HG02610 (cell line): ENCODE measurements at regions not wholly inside any gene's neighbourhood (a gene's known extent, or its start where the extent isn't known, plus 50 kb on each side); places are given as distances from the start of the nearest gene placed in this dataset.

ENCODE experiments used
- ATAC-seq: cut with Tn5 transposase; IDR thresholded peaks from one replicate; pipeline ENCODE4 v1.9.1; 2021; ENCODE audit warnings: mild to moderate bottlenecking, moderate library complexity; ENCODE audit not compliant: unreplicated experiment

GRCh38 chr18:38886861-38887670 is 1321.5 kb upstream of the CELF4 start:
- no peak for ATAC-seq

GRCh38 chr18:38886235-38886634 is 1320.6 kb upstream of the CELF4 start:
- ATAC-seq: no peak

GRCh38 chr18:38884050-38884449 is 1318.5 kb upstream of the CELF4 start:
- no peak for ATAC-seq

DNA sequence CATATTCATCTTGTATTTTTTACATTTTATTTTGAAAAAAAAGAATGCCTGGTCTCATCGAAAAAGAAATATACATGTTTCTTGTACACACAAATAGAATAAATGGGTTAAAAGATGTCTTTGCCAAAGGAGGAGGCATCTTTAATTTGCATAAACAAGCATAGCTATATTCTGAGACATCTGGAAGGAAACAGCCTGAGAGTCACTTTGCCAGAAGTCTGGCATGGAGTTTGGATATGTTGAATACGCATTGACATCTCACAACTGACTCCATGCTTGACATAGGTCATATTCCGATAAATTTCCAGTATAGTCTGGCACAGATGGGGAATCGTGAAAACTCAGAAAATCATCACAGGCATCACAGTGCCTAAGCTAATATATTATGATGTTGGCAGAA is 1317.5 kb upstream of the CELF4 start:
- no peak for ATAC-seq

- ATAC-seq: no peak
These were observed 1314.3 kb upstream of the CELF4 start for GRCh38 chr18:38879871-38880270.

GRCh38 chr18:38872342-38872741 is 1306.7 kb upstream of the CELF4 start:
- ATAC-seq: no peak

GRCh38 chr18:38868757-38869156 is 1303.2 kb upstream of the CELF4 start:
- no peak for ATAC-seq

- ATAC-seq: no peak
These were observed 1302.1 kb upstream of the CELF4 start for GRCh38 chr18:38867680-38868079.

DNA sequence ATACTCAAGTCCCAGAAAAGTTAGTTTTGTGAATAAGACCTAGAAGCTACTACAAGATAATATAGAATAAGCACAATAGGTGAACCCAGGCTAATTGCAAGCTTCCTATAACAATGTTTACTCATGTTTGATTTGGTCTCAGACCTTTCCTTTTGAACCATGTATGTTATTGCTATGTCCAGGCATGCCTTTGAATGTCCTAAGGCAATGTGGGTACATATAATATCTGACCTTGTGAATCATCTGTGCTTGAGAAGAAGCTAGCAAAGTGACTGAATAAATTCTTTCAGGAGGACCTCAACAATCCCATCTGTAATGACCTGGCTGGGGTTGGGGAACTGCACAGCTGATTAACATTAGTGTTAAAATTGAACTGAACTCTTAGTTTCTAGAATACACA is 1285.9 kb upstream of the CELF4 start:
- no peak for ATAC-seq

DNA sequence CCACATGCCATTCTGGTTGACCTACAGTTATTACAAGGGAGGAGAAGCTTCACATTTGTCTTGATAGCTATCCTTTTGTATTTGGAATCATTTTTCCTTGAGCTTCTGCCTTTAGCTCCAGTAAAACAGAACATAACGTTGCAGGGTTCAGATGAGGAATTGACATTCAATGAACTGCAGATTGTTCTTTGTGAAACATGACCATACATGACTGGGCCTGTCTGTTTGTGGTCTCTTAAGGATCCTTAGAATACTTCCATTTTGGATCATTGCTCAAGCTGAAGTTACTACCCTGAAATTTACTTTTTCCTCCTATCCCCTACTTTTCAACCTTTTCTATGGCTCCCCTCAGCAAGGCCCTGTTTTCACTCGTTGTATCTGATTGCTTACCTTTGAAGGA is 1281.7 kb upstream of the CELF4 start:
- no peak for ATAC-seq

DNA sequence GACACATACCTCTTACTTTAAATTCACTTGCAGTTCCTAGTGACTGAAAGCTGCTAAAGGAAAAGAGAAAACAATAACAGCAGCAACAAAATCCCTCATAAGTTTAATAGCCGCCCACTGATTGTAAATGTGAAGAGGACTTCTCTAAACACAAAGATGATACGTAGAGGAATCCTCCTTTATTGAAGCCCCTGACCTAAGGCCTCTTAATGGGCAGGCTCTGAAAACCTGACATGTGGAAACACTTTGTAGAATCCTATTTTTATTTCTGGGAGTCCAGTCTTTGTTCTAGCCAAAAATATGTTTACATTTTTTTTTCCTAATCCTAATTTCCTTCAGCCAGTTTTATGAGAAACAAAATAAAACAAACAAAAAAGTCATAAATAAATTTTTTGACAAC is 1277.7 kb upstream of the CELF4 start:
- ATAC-seq: no peak

DNA sequence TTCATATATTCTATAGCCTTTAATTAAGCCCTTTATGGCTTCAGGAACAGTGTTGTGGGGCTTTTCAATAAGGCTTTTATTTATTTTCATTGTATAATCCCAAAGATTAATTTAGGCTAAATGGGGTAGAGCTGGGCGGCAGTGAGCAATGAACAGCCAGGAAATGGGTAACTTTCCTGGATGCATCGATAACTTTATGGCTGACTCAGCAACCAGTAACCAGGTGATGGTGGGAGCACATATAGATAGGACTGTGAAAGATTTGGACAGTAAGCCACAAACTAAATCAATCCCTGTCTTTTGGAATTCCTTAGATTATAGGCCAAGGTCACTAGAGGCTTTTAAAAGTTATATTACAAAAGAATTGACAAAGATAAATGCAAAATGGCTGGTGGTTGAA is 1260.6 kb upstream of the CELF4 start:
- no peak for ATAC-seq

DNA sequence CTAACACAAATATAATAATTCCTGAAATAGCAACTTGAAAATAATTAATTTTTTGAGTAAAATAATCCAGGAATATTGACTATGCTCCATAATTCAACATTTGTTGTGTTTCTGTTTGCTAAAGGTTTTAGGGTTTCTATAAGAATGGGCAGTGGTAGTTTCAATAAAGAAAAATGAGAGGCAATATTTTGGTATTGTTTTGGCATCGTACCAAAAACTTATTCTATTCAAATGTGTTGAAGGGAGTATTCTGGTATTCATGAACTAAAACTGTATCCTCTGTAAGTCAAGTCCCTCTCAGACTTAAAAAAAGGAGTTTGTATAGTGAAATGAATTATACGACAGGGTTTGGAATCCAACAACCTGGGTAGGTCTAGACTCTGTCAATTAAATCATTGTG is 1245.6 kb upstream of the CELF4 start:
- ATAC-seq: no peak

DNA sequence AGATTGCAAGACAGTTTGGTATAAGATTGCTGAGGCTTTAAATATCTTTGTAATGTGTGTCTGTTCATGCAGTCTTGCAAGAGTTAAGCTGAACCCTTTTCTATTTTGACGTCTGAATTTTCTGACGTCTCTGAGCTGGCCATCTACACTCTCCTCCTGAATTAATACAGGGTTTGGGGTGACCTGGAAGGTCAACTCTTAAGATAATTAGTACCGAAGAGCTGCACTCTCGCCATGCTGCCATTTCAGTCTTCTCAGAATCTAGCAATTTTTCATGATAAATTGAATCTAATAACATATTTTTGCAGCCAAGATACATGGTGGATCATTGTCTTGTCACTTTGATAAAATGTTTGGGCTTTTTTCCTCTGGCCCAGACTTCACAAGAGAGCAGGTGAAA is 1245.2 kb upstream of the CELF4 start:
- no peak for ATAC-seq

DNA sequence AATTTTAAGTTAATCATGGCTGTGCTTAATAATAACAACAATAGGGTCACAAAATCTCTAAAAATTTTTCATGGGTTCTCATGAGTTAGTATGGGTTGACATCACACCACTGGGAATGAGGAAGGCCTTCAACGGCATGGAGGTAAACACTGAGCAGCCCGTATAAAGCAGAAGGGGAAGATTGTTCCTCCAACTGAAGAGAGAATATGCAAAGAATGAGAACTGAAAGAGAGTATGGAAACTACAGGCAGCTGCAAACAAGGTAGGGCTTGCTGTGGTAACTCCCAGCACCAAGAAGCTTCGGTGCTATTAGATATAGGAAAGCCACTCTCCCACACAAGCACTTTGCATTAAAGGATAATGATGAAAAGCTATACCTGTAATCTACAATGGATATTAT is 1242.3 kb upstream of the CELF4 start:
- no peak for ATAC-seq

DNA sequence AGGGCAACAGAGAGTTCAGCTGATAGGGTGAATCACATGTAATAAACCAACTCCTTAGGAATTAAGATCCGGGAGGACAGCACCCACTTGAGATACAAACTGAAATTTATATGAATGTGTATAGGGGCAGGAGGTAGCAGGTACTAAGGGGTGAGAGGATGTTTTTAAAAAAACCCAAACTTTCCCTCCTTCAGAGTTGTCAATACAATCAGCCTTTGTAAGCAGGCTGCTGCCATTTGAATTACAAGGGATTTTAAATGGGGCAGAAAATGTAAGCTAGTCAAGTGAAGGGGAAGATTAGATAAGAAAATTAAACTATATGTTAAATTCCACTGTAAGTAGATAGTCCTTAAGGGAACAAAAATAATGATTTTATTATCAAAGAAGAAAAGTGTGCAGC is 1239.7 kb upstream of the CELF4 start:
- no peak for ATAC-seq

DNA sequence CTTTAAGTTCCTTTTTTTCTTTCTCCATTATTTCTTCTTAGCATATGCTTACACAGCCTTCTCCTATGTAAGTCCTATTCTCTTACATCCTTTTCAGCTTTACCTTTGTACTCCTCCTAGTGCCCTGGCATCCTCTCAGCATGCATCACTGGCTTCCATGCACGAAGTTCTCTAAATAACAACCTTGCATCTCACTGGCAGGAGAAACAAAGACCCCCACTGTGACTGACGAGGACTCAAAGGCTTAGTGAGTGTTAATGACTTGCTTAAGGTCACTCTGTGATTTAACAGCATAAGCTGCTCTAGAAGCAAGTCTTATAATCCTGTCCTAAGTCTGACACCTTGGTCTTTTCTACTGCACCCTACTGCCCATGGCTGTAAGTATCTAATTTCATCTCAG is 1236.0 kb upstream of the CELF4 start:
- ATAC-seq: no peak

- no peak for ATAC-seq
These were observed 1231.2 kb upstream of the CELF4 start for GRCh38 chr18:38796762-38797161.

DNA sequence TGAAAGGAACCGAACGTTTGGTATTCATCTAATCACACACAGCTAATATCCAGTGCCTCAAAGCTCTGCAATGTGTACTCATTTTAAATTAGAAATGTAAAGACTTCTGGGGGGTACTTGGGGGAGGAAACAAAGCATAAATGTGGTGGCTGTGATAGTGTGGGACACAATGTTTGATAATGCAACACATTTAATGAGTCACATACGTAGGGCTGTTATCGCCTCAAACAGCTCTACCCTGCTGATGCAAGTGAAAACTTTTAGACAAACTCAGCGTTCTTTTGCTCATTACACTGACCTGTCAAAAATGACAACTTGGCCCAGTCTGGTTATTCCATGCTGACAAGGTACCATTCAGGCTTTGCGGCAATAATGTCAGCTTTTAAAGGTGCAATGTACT is 1227.1 kb upstream of the CELF4 start:
- ATAC-seq: no peak

DNA sequence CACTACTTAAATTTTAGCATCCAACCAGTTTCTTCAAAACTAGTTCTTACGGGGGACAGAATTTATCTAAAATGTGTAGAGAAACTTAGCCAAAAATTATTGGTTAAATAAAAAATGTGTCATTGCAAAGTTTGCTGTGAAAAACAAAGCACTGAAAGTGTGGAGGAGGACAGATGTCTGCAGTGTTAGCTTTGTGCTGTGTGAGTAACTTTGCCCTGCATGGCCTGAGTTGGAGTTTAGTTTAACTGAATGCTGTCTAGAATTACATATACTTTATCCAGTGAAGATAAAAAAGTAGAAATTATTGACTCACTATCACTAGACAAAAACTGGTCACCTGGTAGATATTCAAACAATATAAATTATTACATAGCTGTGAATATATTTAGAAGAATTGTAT is 1225.2 kb upstream of the CELF4 start:
- ATAC-seq: no peak

- no peak for ATAC-seq
These were observed 1224.7 kb upstream of the CELF4 start for GRCh38 chr18:38790303-38790702.

GRCh38 chr18:38789141-38789540 is 1223.5 kb upstream of the CELF4 start:
- ATAC-seq: no peak

DNA sequence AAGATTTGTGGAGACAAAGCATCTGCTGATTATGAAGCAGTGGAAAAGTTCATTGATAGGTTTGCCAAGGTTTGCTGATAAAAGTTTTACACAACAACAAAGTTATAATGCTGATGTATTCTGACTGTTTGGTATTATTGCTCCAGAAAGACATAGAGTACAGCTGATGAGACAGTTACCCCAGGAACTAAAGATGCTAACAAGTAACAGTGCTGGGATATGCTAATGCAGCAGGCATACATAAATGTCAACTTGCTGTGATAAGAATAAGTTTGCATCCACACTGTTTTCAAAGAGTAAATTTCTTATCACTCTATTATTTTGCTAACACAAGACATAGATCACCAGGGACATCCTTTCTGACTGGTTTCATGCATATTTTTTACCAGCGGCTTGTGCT is 1221.3 kb upstream of the CELF4 start:
- ATAC-seq: no peak
